MM.1S (cell line): ENCODE measurements at regions not wholly inside any gene's neighbourhood (a gene's known extent, or its start where the extent isn't known, plus 50 kb on each side); places are given as distances from the start of the nearest gene placed in this dataset.

Experiments used
- DNase-seq: peaks from one replicate; pipeline ENCODE4 v3.0.0-alpha.2; 2015
- H2AFZ ChIP-seq: fragments of 300-600 bp; sonication (generic); 2 replicates; pipeline ENCODE4 v1.6.0; 2016; ENCODE audit warnings: antibody characterized with exemption, low read length
- H3F3A ChIP-seq: fragments of 300-600 bp; sonication (generic); 2 replicates; pipeline ENCODE4 v1.6.1; 2016; ENCODE audit warnings: mild to moderate bottlenecking, antibody characterized with exemption, low read length, moderate library complexity, mixed read lengths; ENCODE audit not compliant: insufficient read depth
- H3K27ac ChIP-seq: fragments of 300-600 bp; sonication (generic); 2 replicates; pipeline ENCODE4 v1.5.1; 2016; ENCODE audit warnings: mild to moderate bottlenecking, low read length
- H3K27me3 ChIP-seq: fragments of 300-600 bp; sonication (generic); replicated peaks from 2 replicates; pipeline ENCODE4 v1.6.0; 2016; ENCODE audit warnings: low read length; ENCODE audit not compliant: insufficient read depth
- H3K36me3 ChIP-seq: fragments of 300-600 bp; sonication (generic); replicated peaks from 2 replicates; pipeline ENCODE4 v1.6.1; 2016; ENCODE audit warnings: mild to moderate bottlenecking, low read length, mixed read lengths; ENCODE audit not compliant: insufficient read depth
- H3K4me1 ChIP-seq: fragments of 300-600 bp; sonication (generic); 2 replicates; pipeline ENCODE4 v1.6.1; 2016; ENCODE audit warnings: low read length, mixed read lengths
- H3K4me2 ChIP-seq: fragments of 300-600 bp; sonication (generic); 2 replicates; pipeline ENCODE4 v1.6.0; 2016; ENCODE audit warnings: low read depth, low read length
- H3K4me3 ChIP-seq: fragments of 300-600 bp; sonication (generic); 2 replicates; pipeline ENCODE4 v1.5.1; 2016; ENCODE audit warnings: low read length, mixed read lengths
- H3K79me2 ChIP-seq: fragments of 300-600 bp; sonication (generic); 2 replicates; pipeline ENCODE4 v1.6.1; 2016; ENCODE audit warnings: mixed run types, low read length, mixed read lengths
- H3K9ac ChIP-seq: fragments of 300-600 bp; sonication (generic); 2 replicates; pipeline ENCODE4 v1.6.1; 2016; ENCODE audit warnings: low read length, mixed read lengths
- H3K9me2 ChIP-seq: fragments of 300-600 bp; sonication (generic); replicated peaks from 2 replicates; pipeline ENCODE4 v1.6.1; 2016; ENCODE audit warnings: mild to moderate bottlenecking, low read length, mixed read lengths; ENCODE audit not compliant: insufficient read depth
- H3K9me3 ChIP-seq: fragments of 300-600 bp; sonication (generic); replicated peaks from 2 replicates; pipeline ENCODE4 v1.6.1; 2016; ENCODE audit warnings: mild to moderate bottlenecking, low read length, mixed read lengths; ENCODE audit not compliant: insufficient read depth
- H4K20me1 ChIP-seq: fragments of 300-600 bp; sonication (generic); 2 replicates; pipeline ENCODE4 v1.6.1; 2016; ENCODE audit warnings: mild to moderate bottlenecking, low read length, moderate library complexity, mixed read lengths; ENCODE audit not compliant: insufficient read depth
- CTCF ChIP-seq: fragments of 300-600 bp; sonication (generic); IDR thresholded peaks from 2 replicates; pipeline ENCODE4 v1.5.1; 2016; ENCODE audit warnings: antibody characterized with exemption, low read length, mixed read lengths
- EZH2 ChIP-seq: fragments of 300-600 bp; sonication (generic); optimal IDR thresholded peaks from 2 replicates; pipeline ENCODE3; 2017; ENCODE audit warnings: low read depth, mild to moderate bottlenecking, antibody characterized with exemption, low read length, mixed read lengths
- EZH2phosphoT487 ChIP-seq: fragments of 300-600 bp; sonication (generic); IDR thresholded peaks from 2 replicates; pipeline ENCODE4 v1.6.1; 2018; ENCODE audit warnings: antibody characterized with exemption, low read length

GRCh38 chr21:41580758-41581554, 73.0 kb upstream of the TMPRSS2 start:
- no peak for DNase-seq

GRCh38 chr21:41579692-41580091, 71.7 kb upstream of the TMPRSS2 start:
- no peaks in the 10 kb centered on the region for H3F3A ChIP-seq
- no peak overlapping the region for H3K27ac ChIP-seq
- no peaks in the 10 kb centered on the region for H3K36me3 ChIP-seq
- no peak overlapping the region for H3K4me3 ChIP-seq
- no peaks in the 10 kb centered on the region for H3K9me3 ChIP-seq
- TF ChIP-seq CTCF (no peak), EZH2phosphoT487 (no peak), EZH2 (no peak)
- H3K27me3 ChIP-seq = no peaks in the 10 kb centered on the region
- DNase-seq = no peak
- H3K4me1 ChIP-seq = no peaks in the 10 kb centered on the region
- no peaks in the 10 kb centered on the region for H3K9me2 ChIP-seq
- H3K4me2 ChIP-seq = no peak overlapping the region
- H3K79me2 ChIP-seq = no peaks in the 10 kb centered on the region
- no peaks in the 10 kb centered on the region for H4K20me1 ChIP-seq
- no peak overlapping the region for H2AFZ ChIP-seq
- H3K9ac ChIP-seq = no peak overlapping the region

More at GRCh38 chr21:41580758-41581554, 73.0 kb upstream of the TMPRSS2 start:
- Histone ChIP-seq H3K4me3 (no peak overlapping the region), H3K36me3 (no peaks in the 10 kb centered on the region), H3K27me3 (no peaks in the 10 kb centered on the region), H3K4me2 (no peak overlapping the region), H2AFZ (no peak overlapping the region), H3K9me2 (no peaks in the 10 kb centered on the region), H3K4me1 (no peaks in the 10 kb centered on the region), H3K9ac (no peak overlapping the region), H3K9me3 (no peaks in the 10 kb centered on the region), H3K79me2 (no peaks in the 10 kb centered on the region), H4K20me1 (no peaks in the 10 kb centered on the region), H3F3A (no peaks in the 10 kb centered on the region), H3K27ac (no peak overlapping the region)
- TF ChIP-seq EZH2phosphoT487 (no peak), EZH2 (no peak), CTCF (no peak)

GRCh38 chr21:41578716-41579115, 70.8 kb upstream of the TMPRSS2 start:
- Histone ChIP-seq H4K20me1 (no peaks in the 10 kb centered on the region), H3K27ac (no peak overlapping the region), H2AFZ (no peak overlapping the region), H3K4me1 (no peaks in the 10 kb centered on the region), H3K79me2 (no peaks in the 10 kb centered on the region), H3K9me3 (no peaks in the 10 kb centered on the region), H3K9ac (no peak overlapping the region), H3K36me3 (no peaks in the 10 kb centered on the region), H3K9me2 (no peaks in the 10 kb centered on the region), H3K27me3 (no peaks in the 10 kb centered on the region), H3K4me2 (no peak overlapping the region), H3K4me3 (no peak overlapping the region), H3F3A (no peaks in the 10 kb centered on the region)
- TF ChIP-seq CTCF (no peak), EZH2 (no peak), EZH2phosphoT487 (no peak)
- DNase-seq = no peak
